Kidney (tissue), 13 donors: ENCODE measurements at regions not wholly inside any gene's neighbourhood (a gene's known extent, or its start where the extent isn't known, plus 50 kb on each side); places are given as distances from the start of the nearest gene placed in this dataset.

ENCODE experiments used
- DNase-seq, 5 donors: peaks; one replicate each; pipeline ENCODE4 v3.0.0-alpha.2; 2013 to 2020
- FAIRE-seq: peaks from 2 replicates; lab custom pipeline; 2012; peaks lifted over from hg19 to GRCh38; lab: Jason Lieb, UNC
- H3K27ac ChIP-seq, 2 donors: one replicate each; pipeline ENCODE4 v1.7.0; 2013; ENCODE audit warnings: low read depth in 2 of 2, low read length in 2 of 2, inconsistent platforms in 1 of 2
- H3K27me3 ChIP-seq: one replicate; pipeline ENCODE4 v1.7.1; 2013; ENCODE audit warnings: low read length, inconsistent platforms; ENCODE audit not compliant: control insufficient read depth, insufficient read depth
- H3K36me3 ChIP-seq, 3 donors: one replicate each; pipeline versions ENCODE4 v1.7.0 to v1.7.1; 2013; ENCODE audit warnings: low read length in 3 of 3, control low read depth in 1 of 3, inconsistent platforms in 1 of 3; ENCODE audit not compliant: insufficient read depth in 3 of 3, control insufficient read depth in 2 of 3
- H3K4me1 ChIP-seq, 3 donors: one replicate each; pipeline versions ENCODE4 v1.7.0 to v1.7.1; 2013; ENCODE audit warnings: low read length in 3 of 3, inconsistent platforms in 1 of 3, low read depth in 1 of 3; ENCODE audit not compliant: control insufficient read depth in 2 of 3, insufficient read depth in 2 of 3
- H3K4me3 ChIP-seq, 3 donors: one replicate each; pipeline versions ENCODE4 v1.7.0 to v1.8.1; 2013; ENCODE audit warnings: low read length in 3 of 3, control low read depth in 1 of 3, inconsistent platforms in 1 of 3
- H3K9ac ChIP-seq, 3 donors: one replicate each; pipeline versions ENCODE4 v1.7.0 to v1.7.1; 2013; ENCODE audit warnings: low read length in 3 of 3, control low read depth in 1 of 3, inconsistent platforms in 1 of 3
- H3K9me3 ChIP-seq, 3 donors: one replicate each; pipeline versions ENCODE4 v1.7.0 to v1.7.1; 2013; ENCODE audit warnings: low read length in 3 of 3, control low read depth in 1 of 3, inconsistent platforms in 1 of 3; ENCODE audit not compliant: control insufficient read depth in 2 of 3, insufficient read depth in 1 of 3
- intact Hi-C: fragments of 100-400 bp; cut with DNase I; formaldehyde crosslinking; loops from one replicate; pipeline ENCODE4 v1.11.1; 2022
- TF ChIP-seq, protein P1 (sequence below): IDR thresholded peaks from 3 replicates; pipeline ENCODE4 v1.5.1; 2012; ENCODE audit warnings: mild to moderate bottlenecking, moderate library complexity, borderline replicate concordance; ENCODE audit not compliant: insufficient read depth; ENCODE audit errors: extremely low read depth
- donor health status: control.
- donor health status: control.
- donor health status: control.
- donor health status: control.
- donor health status: control.
- donor health status: DM: yes; HTN: yes; CAD: no.
- donor health status: Normal renal cell carcinoma (clear cell type).

DNA sequence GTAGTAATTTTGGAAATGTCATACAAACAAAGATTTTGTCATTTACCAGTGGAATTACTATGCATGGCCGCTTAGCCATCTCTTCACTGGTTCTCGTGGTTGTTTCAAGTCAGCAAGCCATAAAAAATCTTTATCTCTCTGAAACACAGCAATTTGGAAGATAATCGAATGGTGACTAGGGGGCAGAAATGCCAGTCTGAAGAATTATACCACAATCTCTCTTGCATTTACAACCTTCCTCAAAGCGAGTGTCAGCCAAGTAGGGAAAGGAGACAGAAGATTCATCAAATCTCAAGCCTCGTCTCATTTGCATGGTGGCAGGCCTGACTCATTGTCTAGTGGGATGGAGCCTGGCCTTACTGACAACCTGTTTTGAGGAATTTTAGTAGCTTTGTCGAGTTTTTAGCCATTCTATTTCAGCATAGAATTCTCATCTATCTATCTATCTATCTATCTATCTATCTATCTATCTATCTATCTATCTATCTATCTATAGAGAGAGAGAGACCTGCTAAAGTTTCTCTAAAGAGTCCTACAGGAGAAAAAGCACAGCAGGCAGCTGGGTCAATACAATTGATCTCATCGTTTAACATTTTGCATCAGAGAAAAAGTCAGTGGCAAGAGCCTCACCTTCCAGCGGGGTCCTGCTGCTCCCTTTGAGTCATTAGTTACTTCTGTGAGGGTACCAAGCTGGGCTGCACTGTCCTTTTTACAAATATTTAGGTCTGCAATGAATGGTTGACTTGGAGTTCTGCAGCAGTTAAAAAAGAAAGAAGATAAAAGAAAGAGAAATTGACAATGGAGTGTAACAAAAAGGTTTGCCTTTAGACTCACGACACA is 572.8 kb downstream of the TFAP2A start:
- no peak for FAIRE-seq

DNA sequence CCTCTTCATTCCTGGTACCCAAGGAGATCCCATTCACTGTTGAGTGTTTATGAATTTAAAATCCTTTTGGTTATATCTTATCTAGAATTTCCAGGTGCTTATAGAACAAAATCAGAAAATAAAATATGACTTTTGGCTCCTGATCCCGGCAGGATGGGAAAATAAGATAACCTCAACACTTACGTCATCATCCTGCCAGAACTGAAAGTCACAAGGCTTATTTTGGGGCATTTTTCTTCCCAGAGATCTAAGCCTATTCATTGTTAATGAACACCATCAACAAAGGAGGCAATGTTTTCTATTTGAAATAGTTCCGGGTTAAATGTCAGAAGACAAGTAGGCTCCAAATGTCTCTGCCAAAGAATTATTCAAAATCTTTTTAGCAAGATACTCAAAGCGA is 580.6 kb downstream of the TFAP2A start:
- no peaks in the 10 kb centered on the region for H3K4me1 ChIP-seq
- no peak for DNase-seq
- no peak overlapping the region for H3K9ac ChIP-seq
- intact Hi-C loops = no loop called here
- no peak overlapping the region for H3K27ac ChIP-seq
- TF ChIP-seq, protein P1, sequence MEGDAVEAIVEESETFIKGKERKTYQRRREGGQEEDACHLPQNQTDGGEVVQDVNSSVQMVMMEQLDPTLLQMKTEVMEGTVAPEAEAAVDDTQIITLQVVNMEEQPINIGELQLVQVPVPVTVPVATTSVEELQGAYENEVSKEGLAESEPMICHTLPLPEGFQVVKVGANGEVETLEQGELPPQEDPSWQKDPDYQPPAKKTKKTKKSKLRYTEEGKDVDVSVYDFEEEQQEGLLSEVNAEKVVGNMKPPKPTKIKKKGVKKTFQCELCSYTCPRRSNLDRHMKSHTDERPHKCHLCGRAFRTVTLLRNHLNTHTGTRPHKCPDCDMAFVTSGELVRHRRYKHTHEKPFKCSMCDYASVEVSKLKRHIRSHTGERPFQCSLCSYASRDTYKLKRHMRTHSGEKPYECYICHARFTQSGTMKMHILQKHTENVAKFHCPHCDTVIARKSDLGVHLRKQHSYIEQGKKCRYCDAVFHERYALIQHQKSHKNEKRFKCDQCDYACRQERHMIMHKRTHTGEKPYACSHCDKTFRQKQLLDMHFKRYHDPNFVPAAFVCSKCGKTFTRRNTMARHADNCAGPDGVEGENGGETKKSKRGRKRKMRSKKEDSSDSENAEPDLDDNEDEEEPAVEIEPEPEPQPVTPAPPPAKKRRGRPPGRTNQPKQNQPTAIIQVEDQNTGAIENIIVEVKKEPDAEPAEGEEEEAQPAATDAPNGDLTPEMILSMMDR = no peak
- no peak for FAIRE-seq
- H3K9me3 ChIP-seq = no peaks in the 10 kb centered on the region
- no peak overlapping the region for H3K4me3 ChIP-seq
- no peaks in the 10 kb centered on the region for H3K36me3 ChIP-seq
- H3K27me3 ChIP-seq = no peaks in the 10 kb centered on the region

More for the DNA sequence above, 572.8 kb downstream of the TFAP2A start:
- H3K4me1 ChIP-seq = no peaks in the 10 kb centered on the region
- H3K27me3 ChIP-seq = no peaks in the 10 kb centered on the region
- no peak overlapping the region for H3K4me3 ChIP-seq
- H3K36me3 ChIP-seq = no peaks in the 10 kb centered on the region
- no peak overlapping the region for H3K9ac ChIP-seq
- DNase-seq = no peak
- TF ChIP-seq, protein P1 = no peak
- no peak overlapping the region for H3K27ac ChIP-seq
- intact Hi-C loops = no loop called here
- H3K9me3 ChIP-seq = peaks cover 3 to 10% (median 4%) of the 10 kb centered on the region in 3 donors

DNA sequence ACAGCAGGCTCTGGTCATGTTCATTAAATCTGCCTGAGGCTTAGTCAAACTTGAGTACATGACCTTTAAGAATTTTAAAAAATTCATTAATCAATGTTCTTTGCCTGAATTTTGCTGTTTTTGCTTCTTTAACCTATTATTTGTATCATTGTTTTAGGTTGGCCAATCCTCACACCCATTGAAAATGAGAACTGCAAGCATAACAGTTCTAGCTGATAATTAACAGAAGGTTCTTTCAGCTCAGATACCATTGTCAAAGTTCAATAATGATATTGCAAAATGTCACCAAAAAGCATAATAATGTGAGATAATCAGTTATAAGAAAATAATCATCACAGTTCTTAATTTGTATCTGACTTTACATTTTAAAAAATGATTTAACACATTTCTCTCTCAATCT is 583.1 kb downstream of the TFAP2A start:
- Histone ChIP-seq H3K4me1 (no peaks in the 10 kb centered on the region), H3K27me3 (no peaks in the 10 kb centered on the region), H3K27ac (no peak overlapping the region), H3K9ac (no peak overlapping the region), H3K4me3 (no peak overlapping the region), H3K36me3 (no peaks in the 10 kb centered on the region), H3K9me3 (no peaks in the 10 kb centered on the region)
- no peak for FAIRE-seq
- DNase-seq = no peak
- TF ChIP-seq, protein P1 = no peak
- intact Hi-C loops = no loop called here
